HG03457 (cell line): ENCODE measurements at regions not wholly inside any gene's neighbourhood (a gene's known extent, or its start where the extent isn't known, plus 50 kb on each side); places are given as distances from the start of the nearest gene placed in this dataset.
"Not testable (repeated sequence)": the region's sequence is repeated elsewhere in the genome, so short reads cannot be mapped to it uniquely, and the experiment has no call there.

Experiments
- ATAC-seq: cut with Tn5 transposase; IDR thresholded peaks from one replicate; pipeline ENCODE4 v1.9.1; 2021; ENCODE audit warnings: moderate number of reproducible peaks; ENCODE audit not compliant: unreplicated experiment

DNA sequence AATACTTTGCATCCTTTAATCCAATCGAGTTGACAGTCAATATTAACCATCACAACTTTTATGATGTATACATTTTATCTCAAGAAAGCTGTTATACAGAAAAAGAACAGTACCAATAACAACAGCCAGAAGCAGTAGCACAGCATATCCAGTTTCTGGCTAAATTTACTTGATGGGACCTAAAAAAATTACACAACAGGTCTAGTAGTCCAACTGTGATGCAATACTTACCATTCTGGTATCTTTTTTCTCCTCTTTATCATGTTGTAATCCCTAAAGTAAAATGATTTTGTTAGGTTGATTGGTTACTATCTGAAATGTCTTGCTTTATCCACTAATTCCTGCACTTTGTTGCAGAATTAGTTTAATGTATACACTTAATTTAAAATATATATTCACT is 1150.6 kb downstream of the FAT4 start:
- ATAC-seq: no peak

DNA sequence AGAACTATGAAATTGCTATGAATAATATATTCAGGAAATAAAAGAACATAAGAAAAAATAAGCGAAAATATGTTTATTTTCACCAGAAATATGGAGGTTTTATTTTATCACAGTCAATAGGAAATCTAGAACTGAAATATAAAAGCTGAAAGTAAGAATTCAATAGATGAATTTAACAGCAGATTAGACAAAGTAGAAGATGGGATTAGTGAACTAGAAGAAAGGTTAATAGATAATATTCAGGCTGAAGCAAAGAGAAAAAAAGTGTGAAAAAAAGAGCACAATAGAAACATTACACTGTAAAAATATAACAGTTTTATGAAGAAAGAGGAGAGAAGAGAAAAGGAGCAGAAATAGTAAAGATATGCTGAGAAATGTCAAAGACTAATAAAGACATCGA is 1152.1 kb downstream of the FAT4 start:
- ATAC-seq: no peak

DNA sequence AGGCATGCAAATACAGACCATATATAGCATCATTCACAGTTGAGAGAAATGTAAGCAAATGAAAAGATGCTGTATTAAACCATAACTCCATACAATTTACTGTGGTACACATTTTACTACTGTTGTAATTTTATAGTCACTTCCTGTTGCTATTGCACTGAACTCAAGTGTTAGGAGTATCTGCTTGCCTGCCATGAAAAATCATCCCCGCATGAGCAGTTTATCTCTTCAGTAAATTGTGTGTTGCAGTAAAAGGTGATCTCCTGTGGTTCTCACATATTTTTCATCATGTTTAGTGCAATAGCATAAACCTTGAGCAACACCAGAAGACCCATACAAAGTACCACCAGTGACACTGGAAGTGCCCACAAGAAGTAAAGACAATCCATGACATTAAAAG is 1153.4 kb downstream of the FAT4 start:
- ATAC-seq: no peak

DNA sequence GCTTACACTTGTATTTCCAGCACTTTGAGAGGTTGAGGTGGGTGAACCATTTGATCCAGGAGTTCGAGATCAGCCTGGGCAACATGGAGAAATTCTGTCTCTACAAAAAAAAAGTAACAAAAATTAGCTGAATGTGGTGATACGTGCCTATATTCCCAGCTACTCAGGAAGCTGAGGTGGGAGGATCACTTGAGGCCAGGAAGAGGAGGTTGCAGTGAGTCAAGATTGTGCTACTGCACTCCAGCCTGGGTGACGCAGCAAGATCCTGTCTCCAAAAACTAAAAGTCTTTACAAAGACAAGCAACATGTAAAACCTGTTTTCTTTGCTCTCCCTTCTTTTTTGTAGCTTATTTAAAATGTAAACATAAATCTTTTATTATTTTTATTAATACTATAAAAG is 1156.1 kb downstream of the FAT4 start:
- ATAC-seq: no peak

DNA sequence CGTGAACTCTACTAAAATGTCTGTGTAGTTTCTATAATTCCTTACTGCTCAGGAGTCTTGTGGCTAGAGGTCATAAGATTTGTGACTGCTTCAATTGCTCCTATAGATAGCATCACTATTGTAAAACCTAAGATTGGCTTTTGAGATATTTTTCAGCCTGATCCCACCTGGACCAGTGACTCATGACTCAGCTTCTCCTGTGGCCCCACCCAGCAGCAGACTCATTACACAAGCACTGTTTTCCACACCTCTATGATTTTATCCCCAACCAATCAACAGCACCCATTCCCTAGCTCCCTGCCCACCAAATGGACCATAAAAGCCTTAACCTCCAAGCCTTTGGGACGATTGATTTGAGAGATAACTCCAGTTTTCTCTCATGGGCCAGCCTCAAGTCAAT is 1157.0 kb upstream of the INTU start:
- no peak for ATAC-seq

DNA sequence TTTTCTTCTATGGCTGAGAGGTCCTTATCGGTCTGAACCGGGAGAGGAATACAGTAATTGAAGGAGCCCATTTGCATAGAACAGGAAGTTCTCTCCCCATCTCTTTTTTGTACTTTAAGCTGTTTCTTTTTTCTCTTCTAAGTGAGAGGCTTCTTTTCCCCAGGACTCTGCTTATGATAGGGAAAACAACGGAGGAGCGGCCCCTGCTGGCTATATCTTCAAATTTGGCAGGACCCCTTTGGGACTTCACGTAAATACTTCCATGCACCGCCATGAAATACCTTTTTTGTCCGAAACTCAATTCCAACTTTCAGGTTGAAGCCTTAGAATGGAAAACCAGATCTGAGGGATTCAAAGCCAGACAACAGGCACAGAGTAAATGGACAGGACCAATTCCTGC is 1153.0 kb upstream of the INTU start:
- ATAC-seq: no peak

DNA sequence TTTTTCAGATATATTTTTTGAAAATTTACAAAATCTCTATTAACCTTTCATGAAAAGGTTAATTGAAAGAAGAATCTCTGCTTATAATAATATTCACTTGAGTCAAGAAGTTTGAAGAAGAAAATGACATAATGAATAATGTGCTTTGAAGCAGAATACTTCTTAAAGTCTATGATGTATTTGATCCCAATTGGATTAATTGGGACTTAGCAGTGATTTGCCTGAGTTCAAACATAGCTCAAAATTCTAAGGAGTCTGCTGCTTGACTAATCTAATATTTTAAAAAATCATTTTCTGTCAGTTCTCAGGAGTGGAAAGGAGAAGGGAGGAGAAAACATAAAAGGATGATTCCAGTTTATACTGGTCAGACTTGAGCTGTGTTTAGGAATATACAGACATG is 1150.4 kb upstream of the INTU start:
- no peak for ATAC-seq

DNA sequence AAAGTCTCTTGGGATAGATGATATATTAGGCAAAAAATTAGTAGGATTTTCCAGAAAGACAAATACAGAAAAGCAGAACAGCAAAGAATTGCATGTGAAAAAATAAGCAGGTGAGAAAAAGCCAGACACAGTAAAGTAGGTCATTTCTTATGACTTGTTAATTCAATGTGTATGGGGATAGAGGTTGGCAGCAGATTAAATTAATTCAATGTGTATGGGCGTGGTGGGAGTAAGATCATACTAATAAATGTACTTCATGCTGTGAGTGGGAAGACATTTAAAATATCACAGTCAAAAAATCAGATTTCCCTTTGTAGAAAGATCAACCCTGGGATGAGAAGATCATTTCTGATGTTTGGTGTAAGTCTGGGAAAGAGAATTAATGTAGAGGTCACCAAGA is 1146.4 kb upstream of the INTU start:
- no peak for ATAC-seq

DNA sequence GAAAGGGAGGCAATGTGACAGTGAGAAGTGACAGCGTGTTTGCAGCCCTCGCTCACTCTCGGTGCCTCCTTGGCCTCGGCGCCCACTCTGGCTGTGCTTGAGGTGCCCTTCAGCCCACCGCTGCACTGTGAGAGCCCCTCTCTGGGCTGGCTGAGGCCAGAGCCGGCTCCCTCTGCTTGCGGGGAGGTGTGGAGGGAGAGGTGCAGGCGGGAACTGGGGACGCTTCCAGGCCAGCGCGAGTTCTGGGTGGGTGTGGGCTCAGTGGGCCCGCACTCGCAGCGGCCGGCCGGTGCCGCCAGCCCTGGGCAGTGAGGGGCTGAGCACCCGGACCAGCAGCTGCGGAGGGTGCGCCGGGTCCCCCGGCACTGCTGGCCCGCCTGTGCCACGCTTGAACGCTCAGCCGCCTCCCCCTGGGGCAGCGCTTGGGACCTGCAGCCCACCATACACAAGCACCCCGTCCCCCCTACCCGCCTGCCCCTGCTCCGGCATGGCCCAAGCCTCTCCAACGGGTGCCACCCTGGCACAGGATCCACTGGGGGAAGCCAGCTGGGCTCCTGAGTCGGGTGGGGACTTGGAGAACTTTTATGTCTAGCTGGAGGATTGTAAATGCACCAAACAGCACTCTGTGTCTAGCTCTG is 1142.8 kb upstream of the INTU start:
- no peak for ATAC-seq

DNA sequence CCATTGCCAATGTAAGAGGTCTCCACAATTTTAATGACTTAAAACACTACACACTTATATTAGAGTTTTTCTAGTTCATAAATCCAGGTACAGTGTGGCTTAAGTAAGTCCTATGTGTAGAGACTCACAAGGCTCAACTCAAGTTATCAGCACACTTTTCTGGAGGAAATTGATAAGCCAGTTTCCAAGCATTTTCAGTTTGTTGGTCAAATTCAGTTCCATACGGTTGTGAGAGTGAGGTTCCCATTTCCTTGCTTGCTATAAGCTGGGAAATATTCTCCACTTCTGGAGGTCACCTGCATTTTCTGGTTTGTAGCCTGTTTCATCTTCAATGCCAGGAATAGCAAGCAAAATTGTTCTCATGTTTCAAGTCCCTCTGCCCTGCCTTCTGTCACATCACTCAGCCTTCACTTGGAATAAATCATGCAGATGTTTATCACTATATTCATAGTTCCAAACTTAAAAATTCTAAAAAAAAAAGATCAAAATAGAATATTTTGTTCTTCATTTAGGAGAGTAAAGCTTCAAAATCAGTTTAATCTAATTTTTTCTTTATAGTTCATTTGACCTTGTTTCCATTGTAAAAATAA is 1137.5 kb upstream of the INTU start:
- no peak for ATAC-seq

DNA sequence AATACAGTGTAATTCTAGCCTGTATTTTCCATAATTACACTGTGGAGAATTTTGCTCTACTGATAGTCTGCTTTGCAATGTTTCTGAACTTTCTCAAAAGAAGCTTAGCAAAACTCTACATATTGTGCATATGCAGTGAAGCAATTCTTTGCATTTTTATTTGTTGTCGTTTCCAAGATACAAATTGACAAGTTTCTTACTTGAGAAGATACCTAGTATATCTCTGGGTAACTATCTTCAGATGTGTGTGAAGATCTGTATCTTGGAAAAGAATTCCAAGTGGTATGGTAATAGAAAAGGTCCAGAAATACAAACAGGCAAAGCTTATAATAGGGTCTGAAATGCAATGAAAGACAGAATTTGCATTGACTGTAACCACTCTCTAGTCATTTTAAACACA is 1119.8 kb upstream of the INTU start:
- ATAC-seq: no peak

DNA sequence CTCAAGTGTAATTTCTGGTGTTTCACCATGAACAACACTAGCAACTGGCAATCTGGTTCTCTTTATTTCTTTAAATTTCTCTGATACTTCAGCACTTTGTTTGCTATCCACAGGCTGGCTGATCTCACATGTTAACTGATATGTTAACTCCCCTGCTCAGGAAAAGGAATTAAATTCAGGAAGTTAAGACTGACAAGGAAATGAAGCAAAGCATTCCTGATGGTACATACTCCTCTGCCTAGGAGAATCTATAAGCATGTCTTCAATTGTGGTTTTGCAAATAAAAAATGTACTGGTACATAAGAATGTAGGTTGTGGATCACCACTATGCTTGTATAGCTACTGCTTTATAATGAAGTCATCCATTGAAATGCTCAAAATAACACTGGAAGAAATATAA is 1119.2 kb upstream of the INTU start:
- no peak for ATAC-seq

DNA sequence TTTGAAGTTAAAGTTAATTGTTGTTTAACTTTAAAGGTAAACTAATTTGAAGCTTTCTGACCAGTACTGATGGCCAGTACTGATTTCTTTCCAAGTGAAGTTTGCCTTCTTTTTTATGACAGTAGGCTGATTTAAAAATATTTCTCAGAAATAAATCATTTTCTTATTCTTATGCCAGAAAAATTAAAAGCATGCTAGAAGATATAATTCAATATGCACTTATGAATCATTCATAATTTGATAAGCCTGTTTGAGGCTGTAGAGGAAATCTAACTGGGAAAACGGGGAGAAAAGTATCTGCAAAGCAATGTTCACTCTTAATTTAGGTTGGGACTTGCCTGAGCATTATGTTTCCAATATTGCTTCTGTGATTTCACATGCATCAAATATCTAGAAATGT is 1112.0 kb upstream of the INTU start:
- no peak for ATAC-seq

DNA sequence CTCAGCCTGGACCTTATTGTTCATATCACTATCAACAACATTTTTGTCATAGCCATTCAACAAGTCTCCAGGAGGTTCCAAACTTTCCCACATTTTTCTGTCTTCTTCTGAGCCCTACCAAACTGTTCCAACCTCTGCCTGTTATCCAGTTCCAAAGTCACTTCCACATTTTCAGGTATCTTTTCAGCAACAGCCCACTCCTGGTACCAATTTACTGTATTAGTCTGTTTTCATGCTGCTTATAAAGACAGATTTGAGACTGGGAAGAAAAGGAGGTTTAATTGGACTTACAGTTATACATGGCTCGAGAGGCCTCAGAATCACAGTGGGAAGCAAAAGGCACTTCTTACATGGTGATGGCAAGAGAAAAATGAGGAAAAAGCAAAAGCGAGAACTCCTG is 1107.4 kb upstream of the INTU start:
- ATAC-seq: not testable (repeated sequence)

DNA sequence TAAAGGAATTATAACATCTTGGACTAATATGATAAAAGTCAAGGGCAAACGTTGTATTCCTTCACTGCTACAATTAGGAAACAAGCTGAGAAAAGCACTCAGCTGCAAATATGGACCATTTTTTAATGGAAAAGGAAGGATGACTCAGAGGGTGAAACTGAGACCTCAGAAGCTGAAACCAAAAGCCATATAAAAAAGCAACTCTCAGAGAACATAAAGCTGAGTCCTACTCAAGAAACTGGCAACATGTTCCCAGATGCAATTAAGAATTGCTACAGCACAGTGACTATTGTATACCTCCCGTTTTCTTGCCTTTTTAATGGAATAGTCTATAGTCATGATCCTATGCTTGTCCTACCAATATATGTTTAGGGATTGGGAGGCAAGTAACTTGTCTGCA is 1106.4 kb upstream of the INTU start:
- no peak for ATAC-seq

DNA sequence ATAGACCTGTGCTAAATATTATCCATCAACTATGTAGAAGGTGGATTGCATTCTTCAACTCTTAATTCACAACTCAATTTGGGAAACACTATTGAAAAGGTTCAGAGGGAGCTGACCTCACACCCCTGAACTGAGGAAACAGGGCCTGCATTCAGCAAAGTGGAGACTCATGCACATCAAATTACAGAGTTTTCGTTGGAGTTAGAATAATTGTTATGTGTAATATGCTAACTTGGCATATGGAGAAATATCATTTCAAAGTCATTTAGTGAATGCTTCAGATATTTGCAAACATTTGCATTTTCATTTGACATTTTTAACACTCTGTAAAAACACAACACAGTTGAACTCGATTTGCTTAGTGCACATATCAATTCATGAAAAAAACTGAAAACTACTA is 1102.8 kb upstream of the INTU start:
- ATAC-seq: no peak

DNA sequence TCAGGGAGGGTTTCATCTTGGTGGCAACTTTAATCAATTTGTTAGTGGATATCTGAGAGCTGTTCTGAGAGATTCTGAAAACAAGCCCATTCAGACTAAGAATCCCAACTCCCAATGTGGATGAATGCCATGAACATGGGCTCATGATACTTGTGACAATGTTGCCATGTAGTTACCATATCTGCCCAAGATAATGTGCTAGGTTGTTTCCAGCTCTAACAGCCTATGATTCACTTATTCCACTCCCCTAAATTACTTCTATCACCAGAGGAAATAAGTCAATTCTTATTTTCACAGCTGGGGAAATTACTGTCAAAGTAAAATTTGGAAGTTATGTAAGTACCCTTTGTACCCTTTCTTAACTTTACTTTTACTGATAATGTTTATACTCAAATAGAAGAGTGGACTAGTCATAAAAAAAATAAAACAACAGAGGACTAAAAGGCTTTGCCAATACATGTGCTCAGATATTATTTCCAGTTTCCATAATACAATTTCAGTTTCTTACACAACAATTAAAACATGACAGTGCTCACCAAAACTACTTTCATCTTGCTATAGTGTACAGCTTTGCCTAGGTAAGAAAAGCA is 1101.7 kb upstream of the INTU start:
- ATAC-seq: no peak

DNA sequence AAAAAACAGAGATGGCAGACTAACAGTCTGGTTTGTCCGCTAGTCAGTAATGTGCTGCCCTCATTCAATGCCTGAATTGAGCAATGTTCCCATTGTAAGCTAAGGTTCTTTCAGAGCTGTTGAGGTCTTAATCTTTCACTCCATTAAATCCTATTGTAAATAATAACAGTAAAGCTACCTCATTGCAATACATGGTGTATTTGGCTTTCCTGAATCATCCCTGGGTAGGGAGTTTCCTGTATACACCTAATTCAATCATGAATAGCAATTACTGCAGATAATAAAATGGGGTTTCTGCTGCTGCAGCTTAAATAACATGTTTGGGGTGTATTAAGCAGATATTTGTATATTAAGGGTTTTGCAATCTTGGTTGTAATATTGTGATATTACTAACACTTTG is 1100.2 kb upstream of the INTU start:
- no peak for ATAC-seq

DNA sequence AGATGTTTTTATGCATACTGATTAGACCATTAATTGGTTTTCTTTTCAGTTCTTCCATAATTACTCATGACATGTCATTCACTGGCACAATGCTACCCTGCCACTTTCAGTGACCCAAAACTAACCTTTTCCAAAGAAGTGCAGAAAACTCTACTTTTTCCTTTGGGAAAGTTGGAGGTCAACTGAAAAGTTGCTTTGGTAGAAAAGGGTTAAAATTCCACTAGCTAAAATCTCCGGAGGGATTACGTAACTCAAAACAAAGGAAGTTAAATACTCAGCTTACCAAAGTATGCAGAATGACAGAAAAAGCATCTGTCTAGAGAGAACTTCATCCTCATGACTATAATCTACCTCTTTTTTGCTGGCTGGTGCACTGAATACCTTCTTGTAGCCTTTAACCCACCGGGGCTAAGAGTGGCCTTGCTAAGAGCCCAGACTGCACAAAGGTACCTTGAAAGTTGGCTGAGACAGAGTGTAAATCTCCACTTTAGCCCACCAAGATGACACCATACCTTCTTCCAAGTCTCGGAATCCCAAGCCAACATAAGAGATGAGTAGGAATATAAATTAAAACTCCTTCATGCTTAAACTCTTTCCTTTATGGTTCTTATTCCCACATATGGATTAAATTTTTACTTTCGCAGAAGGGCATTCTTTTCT is 1099.5 kb upstream of the INTU start:
- ATAC-seq: no peak

DNA sequence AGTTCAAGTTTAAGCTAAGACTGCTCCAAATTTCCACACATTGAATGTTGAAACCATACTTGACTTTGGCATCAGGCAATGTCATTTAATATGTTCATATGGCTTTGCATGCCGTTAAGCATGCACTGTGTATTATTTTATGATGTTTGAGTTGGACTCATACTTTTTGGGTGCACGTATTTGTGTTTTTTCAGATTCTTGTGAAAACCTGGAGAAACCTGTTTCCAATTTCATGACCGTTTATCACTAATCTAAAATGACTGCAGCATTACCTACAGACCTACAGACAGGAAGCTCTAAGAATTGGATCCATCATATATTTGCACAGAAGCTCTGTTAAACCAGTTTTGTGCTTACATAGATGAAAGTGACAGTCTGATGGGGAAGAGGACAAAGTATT is 1093.0 kb upstream of the INTU start:
- ATAC-seq: no peak

DNA sequence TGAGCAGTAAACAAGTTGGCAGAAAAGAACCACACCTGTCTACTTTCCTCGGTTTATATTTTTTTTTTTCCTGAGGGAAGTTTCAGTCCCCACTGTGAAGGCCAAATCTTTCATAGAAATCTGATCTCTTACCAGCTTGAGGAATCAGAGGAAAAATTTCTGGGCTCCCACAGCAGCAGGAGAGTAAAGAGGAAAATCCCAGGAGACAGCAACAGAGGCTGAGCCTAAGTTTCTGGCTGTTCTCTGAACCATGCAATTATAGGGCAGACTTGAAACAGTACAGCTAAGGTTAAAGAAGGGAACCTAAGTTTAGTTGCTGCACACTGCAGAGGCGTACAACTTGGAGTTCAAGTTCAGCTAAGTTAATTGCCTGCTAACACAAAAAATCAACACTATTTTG is 1090.9 kb upstream of the INTU start:
- no peak for ATAC-seq

DNA sequence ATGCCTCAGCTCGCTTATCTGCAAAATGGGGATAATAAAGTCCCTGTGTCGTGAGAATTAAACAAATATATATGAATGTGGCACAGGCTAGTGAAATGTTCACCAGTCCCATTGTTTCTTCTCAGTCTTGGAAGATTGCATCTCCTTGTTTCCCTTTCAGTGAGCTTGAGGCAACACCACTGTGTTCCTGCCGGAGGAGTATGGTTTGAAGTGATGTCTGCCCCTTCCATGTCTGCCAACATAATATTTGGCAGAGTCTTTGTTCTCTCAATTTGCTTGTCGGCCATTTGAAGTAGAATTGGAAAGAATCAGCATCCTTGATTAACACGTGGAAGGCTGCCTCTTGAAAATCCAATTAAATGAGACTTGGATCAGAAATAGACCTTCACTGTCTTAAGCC is 1088.5 kb upstream of the INTU start:
- ATAC-seq: no peak
